GM18519 (cell line): ENCODE measurements at regions not wholly inside any gene's neighbourhood (a gene's known extent, or its start where the extent isn't known, plus 50 kb on each side); places are given as distances from the start of the nearest gene placed in this dataset.

Source experiments
- ATAC-seq: cut with Tn5 transposase; IDR thresholded peaks from one replicate; pipeline ENCODE4 v1.9.1; 2021; ENCODE audit warnings: mild to moderate bottlenecking, moderate library complexity; ENCODE audit not compliant: unreplicated experiment, low FRiP score

- no peak for ATAC-seq
Observed at GRCh38 chr5:121174351-121174750, 677.3 kb upstream of the FTMT start.

GRCh38 chr5:121175986-121176385 is 675.7 kb upstream of the FTMT start:
- no peak for ATAC-seq

- no peak for ATAC-seq
Observed at GRCh38 chr5:121182788-121183490, 668.7 kb upstream of the FTMT start.

DNA sequence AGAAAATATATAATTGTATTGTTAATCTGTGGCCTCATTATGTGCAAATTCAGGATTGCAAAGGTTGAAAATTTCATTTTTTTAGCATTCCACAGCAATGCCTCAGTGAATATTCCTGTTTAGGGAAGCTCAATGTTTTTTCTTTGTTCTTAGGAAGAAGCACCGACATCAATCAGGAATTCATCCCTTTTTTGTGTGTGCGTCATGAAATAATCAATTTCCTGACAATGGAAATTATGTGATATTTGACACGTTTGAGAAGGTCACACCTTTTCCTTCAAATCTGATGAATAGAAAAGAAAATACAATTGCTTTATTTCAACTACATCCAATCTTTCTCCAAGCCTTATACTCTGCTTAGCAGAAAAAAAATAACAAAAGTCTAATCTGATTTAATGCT is 662.8 kb upstream of the FTMT start:
- no peak for ATAC-seq

DNA sequence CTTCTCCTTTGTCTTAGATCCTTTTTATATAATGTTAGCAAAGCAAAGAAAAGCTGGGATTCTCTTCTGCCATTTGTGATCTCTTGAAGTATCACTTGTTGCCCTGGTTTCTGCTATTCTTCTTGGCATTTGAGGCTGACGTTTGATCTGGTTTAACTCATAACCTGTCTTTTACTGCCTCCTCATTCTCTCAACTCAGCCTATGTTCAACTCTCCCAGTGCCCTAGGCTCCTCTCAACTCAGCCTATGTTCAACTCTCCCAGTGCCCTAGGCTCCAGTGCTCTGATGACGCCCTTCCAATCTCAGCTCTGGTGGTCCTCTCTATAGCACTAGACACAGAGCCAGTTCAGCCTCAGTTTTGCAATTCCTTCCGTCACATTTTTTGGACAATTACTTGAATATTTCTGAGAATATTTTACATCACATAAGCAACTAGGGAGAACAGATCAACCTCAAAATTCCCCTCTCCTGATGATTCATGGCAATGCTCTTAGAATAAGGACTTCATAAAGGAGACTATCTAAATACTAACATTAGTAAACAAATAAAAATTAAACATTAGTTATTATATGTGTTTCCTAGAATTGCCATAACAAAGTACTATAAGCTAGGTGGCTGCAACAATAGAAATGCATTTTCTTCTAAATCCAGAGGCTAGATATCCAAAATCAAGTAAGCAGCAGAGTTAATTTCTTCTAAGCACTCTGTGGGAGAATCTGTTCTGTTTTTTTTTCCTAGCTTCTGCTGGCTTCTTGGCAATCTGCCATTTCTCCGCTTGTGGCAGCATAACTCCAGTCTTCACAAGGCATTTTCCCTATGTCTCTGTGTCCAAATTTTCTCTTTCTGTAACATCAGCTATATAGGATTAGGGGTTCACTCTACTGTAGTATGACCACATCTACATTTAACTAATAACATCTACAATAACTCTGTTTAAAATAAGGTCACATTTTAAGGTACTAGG is 662.1 kb upstream of the FTMT start:
- ATAC-seq = no peak

DNA sequence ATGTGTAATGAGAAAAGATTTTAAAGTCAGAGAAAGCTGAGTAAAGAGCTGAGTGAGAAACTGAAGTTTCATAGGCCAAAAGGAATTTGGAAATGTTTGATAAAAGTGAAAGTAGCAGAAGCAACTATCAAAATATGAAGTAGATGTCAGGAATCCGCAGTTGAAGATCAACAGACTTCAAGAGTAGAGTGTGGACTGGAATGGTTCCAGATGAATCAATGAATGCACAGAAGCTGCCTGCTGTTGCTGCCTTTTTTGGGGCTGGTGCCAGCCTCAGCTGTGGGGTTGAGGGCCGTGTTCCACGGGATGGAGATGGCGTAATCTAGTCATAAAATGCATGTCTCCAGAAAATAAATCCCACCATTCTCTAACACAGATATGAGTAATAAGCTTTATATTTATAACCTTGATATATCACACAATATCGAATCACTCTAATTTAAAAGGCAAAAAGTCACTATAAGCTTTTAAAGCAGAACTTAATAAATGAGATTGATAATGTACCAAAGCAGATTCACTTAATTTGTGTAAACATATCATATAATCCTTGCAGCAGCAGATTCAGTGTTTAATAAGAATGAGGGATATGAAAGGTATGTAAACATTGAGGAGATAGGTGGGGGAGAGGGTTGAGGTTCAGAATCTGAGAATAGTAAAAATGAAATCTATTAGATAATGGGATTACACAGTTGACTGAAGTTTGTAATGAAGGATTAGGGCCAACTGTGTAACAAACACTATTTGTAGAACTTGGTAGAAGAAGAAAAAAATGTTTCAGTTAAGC is 652.3 kb upstream of the FTMT start:
- no peak for ATAC-seq

- no peak for ATAC-seq
Observed at GRCh38 chr5:121218086-121218485, 633.6 kb upstream of the FTMT start.

- no peak for ATAC-seq
Observed at GRCh38 chr5:121221483-121221882, 630.2 kb upstream of the FTMT start.

GRCh38 chr5:121226765-121227164 is 624.9 kb upstream of the FTMT start:
- no peak for ATAC-seq

GRCh38 chr5:121239951-121240350 is 611.7 kb upstream of the FTMT start:
- no peak for ATAC-seq

DNA sequence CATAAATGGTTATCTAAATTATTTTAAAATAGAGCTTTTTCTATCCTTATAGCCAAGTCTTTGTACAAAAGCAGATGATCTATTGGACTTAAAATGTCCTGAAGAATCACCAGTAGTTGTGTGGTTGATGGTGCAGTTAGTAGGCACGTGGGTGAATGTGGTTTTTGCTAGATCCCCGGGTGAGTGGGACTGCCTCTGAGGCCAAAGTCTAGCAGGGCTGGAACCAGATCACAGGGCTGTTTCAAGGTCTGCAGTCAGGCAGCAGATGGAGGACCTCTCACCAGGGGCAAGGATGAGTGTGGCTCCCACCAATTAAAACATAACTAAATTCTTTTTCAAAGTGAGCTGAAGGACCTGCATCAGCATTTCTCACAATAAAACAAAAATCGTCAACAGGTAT is 604.7 kb upstream of the FTMT start:
- no peak for ATAC-seq

- no peak for ATAC-seq
Observed at GRCh38 chr5:121251954-121252353, 599.7 kb upstream of the FTMT start.

GRCh38 chr5:121257621-121258020 is 594.1 kb upstream of the FTMT start:
- ATAC-seq = no peak

GRCh38 chr5:121263456-121263855 is 588.2 kb upstream of the FTMT start:
- no peak for ATAC-seq

GRCh38 chr5:121264605-121265004 is 587.1 kb upstream of the FTMT start:
- ATAC-seq = no peak

- no peak for ATAC-seq
Observed at GRCh38 chr5:121271546-121271945, 580.1 kb upstream of the FTMT start.

- ATAC-seq = no peak
Observed at GRCh38 chr5:121273833-121274433, 577.7 kb upstream of the FTMT start.

GRCh38 chr5:121279801-121280200 is 571.9 kb upstream of the FTMT start:
- no peak for ATAC-seq

DNA sequence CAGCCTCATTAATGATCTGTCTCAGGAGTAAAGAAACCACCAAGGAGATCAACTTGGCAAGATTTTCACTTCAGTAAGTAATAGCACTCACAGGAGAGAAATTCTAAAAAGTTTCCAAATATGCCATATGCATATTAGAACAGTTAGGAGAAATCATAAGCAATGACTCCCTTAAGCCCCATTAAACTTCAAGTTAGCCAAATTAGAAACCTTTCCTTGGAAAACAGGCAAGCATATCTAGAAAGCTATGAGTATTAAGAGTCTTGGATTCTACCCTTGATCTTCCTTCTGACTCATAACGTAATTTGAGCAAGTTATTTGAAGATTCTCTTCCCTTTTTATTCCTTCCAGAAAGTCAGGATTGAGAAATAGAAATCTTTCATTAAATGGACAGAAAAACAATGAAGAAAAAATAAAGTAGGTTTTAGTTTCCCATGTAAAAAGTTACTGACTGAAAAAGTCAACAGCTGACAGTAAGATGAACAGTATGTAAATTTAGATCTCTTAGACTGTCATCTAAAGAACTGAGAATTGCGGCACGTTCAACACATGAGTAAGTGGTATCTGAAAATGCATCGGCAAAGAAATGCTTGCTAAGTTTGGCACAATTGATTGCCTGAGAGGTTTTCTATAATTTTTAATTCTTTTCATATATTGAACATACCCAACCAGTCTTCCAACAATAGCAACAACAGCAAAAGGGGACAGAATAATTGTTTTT is 565.7 kb upstream of the FTMT start:
- no peak for ATAC-seq

DNA sequence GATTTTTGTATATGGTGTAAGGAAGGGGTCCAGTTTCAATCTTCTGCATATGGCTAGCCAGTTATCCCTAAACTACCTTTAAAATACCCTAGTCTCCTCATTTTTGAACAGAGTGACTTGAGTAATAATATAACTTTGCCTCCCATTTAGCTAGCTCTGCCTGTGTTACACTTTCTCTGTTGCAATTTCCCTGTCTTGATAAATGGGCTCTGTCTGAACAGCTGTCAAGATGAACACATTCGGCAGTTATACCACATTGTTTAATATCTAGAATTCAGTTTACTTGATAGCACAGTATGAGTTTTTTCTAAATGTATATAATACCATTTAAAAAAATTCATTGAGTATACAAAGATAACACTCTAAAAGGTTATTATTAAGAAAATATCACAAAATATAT is 562.9 kb upstream of the FTMT start:
- ATAC-seq = no peak
